ENCODE measurements at regions not wholly inside any gene's neighbourhood (a gene's known extent, or its start where the extent isn't known, plus 50 kb on each side); places are given as distances from the start of the nearest gene placed in this dataset.
"Not testable (repeated sequence)": the region's sequence is repeated elsewhere in the genome, so short reads cannot be mapped to it uniquely, and the experiment has no call there.

DNA sequence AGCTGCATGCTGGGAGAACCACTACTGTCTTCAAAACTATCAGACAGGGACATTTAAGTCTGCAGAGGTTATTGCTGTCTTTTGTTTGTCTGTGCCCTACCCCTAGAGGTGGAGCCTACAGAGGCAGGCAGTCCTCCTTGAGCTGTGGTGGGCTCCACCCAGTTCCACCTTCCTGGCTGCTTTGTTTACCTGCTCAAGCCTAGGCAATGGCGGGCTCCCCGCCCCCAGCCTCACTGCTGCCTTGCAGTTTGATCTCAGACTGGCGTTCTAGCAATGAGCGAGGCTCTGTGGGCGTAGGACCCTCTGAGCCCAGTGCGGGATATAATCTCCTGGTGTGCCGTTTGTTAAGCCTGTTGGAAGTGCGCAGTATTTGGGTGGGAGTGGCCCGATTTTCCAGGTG is 93.7 kb upstream of the ATF7IP2 start:
- TF ChIP-seq, protein P1, sequence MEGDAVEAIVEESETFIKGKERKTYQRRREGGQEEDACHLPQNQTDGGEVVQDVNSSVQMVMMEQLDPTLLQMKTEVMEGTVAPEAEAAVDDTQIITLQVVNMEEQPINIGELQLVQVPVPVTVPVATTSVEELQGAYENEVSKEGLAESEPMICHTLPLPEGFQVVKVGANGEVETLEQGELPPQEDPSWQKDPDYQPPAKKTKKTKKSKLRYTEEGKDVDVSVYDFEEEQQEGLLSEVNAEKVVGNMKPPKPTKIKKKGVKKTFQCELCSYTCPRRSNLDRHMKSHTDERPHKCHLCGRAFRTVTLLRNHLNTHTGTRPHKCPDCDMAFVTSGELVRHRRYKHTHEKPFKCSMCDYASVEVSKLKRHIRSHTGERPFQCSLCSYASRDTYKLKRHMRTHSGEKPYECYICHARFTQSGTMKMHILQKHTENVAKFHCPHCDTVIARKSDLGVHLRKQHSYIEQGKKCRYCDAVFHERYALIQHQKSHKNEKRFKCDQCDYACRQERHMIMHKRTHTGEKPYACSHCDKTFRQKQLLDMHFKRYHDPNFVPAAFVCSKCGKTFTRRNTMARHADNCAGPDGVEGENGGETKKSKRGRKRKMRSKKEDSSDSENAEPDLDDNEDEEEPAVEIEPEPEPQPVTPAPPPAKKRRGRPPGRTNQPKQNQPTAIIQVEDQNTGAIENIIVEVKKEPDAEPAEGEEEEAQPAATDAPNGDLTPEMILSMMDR (IDR thresholded peaks at IDR 0.05): not testable (repeated sequence)
- TF ChIP-seq POLR2A (IDR thresholded peaks at IDR 0.05); POLR2AphosphoS5 (IDR thresholded peaks at IDR 0.05; ENCODE audit: insufficient read depth in 1 of 2, low read depth in 1 of 2): not testable (repeated sequence)
